Neutrophil (primary cell): ENCODE measurements at regions not wholly inside any gene's neighbourhood (a gene's known extent, or its start where the extent isn't known, plus 50 kb on each side); places are given as distances from the start of the nearest gene placed in this dataset.
A peak's percentile ranks its signal among the peaks of the same experiment; 100 is the strongest.

Source experiments
- H3K27ac ChIP-seq: fragments of 200-600 bp; sonication (generic); 2 replicates; pipeline ENCODE4 v1.5.1; 2016; ENCODE audit warnings: mild to moderate bottlenecking, moderate library complexity
- H3K27me3 ChIP-seq: fragments of 200-600 bp; sonication (generic); 2 replicates; pipeline ENCODE4 v1.6.0; 2016; ENCODE audit warnings: mild to moderate bottlenecking
- H3K36me3 ChIP-seq: fragments of 200-600 bp; sonication (generic); 2 replicates; pipeline ENCODE4 v1.5.1; 2017
- H3K4me1 ChIP-seq, 2 experiments: fragments of 200-600 bp in 1 of 2; sonication (generic) in 1 of 2; 1 replicate in 1 of 2; 2 replicates in 1 of 2; pipeline versions ENCODE4 v1.5.1 to v1.6.1; 2013 to 2016; ENCODE audit warnings: low read depth in 1 of 2, low read length in 1 of 2, mild to moderate bottlenecking in 1 of 2, moderate library complexity in 1 of 2; ENCODE audit not compliant: control insufficient read depth in 1 of 2, insufficient read depth in 1 of 2
- H3K4me3 ChIP-seq, 2 experiments: fragments of 200-600 bp in 1 of 2; sonication (generic) in 1 of 2; 1 replicate in 1 of 2; 2 replicates in 1 of 2; pipeline ENCODE4 v1.5.1; 2013 to 2016; ENCODE audit warnings: low read depth in 1 of 2, low read length in 1 of 2, mild to moderate bottlenecking in 1 of 2, moderate library complexity in 1 of 2
- H3K9me3 ChIP-seq: fragments of 200-600 bp; sonication (generic); 2 replicates; pipeline ENCODE4 v1.5.1; 2016
- CTCF ChIP-seq: fragments of 200-600 bp; sonication (generic); IDR thresholded peaks from 2 replicates; pipeline ENCODE4 v1.5.1; 2016; ENCODE audit warnings: antibody characterized with exemption

- H3K9me3 ChIP-seq: no peaks in the 10 kb centered on the region
- H3K36me3 ChIP-seq: no peaks in the 10 kb centered on the region
Observed at GRCh38 chr10:9305018-9305655, 1250.6 kb downstream of the GATA3 start.

GRCh38 chr10:9311702-9312499, 1257.4 kb downstream of the GATA3 start:
- Histone ChIP-seq H3K4me3 (no peak overlapping the region), H3K27me3 (peaks cover 35% of the 10 kb centered on the region), H3K36me3 (no peaks in the 10 kb centered on the region), H3K4me1 (no peaks in the 10 kb centered on the region), H3K27ac (no peak overlapping the region), H3K9me3 (no peaks in the 10 kb centered on the region)
- no peak for TF ChIP-seq CTCF

More at GRCh38 chr10:9305018-9305655, 1250.6 kb downstream of the GATA3 start:
- TF ChIP-seq CTCF: no peak
- Histone ChIP-seq H3K27ac (no peak overlapping the region), H3K4me3 (no peak overlapping the region), H3K27me3 (peaks cover 25% of the 10 kb centered on the region), H3K4me1 (no peaks in the 10 kb centered on the region)

- Histone ChIP-seq H3K4me3 (no peak overlapping the region), H3K4me1 (no peaks in the 10 kb centered on the region), H3K9me3 (no peaks in the 10 kb centered on the region), H3K36me3 (no peaks in the 10 kb centered on the region), H3K27ac (no peak overlapping the region), H3K27me3 (peaks cover 14% of the 10 kb centered on the region)
- no peak for TF ChIP-seq CTCF
Observed at GRCh38 chr10:9315292-9315691, 1260.8 kb downstream of the GATA3 start.

- peaks cover 17% of the 10 kb centered on the region for H3K27me3 ChIP-seq
- H3K27ac ChIP-seq: no peak overlapping the region
- no peaks in the 10 kb centered on the region for H3K4me1 ChIP-seq
- H3K36me3 ChIP-seq: no peaks in the 10 kb centered on the region
- H3K9me3 ChIP-seq: no peaks in the 10 kb centered on the region
- H3K4me3 ChIP-seq: no peak overlapping the region
- TF ChIP-seq CTCF: peak; percentile 63
Observed at GRCh38 chr10:9331583-9332008, 1277.1 kb downstream of the GATA3 start.

- no peak for TF ChIP-seq CTCF
- no peak overlapping the region for H3K27ac ChIP-seq
- H3K9me3 ChIP-seq: no peaks in the 10 kb centered on the region
- no peaks in the 10 kb centered on the region for H3K36me3 ChIP-seq
- H3K4me1 ChIP-seq: no peaks in the 10 kb centered on the region
- no peak overlapping the region for H3K4me3 ChIP-seq
- H3K27me3 ChIP-seq: no peaks in the 10 kb centered on the region
Observed at GRCh38 chr10:9334270-9334669, 1279.8 kb downstream of the GATA3 start.
